ENCODE measurements at regions not wholly inside any gene's neighbourhood (a gene's known extent, or its start where the extent isn't known, plus 50 kb on each side); places are given as distances from the start of the nearest gene placed in this dataset.
"Not testable (repeated sequence)": the region's sequence is repeated elsewhere in the genome, so short reads cannot be mapped to it uniquely, and the experiment has no call there.

GRCh38 chr19:21617740-21618339 is 112.4 kb downstream of the ZNF429 start:
- H3K4me3 ChIP-seq (ENCODE audit: low read depth, low read length) = no peak overlapping the region
- TF ChIP-seq CTCF (IDR thresholded peaks at IDR 0.05; ENCODE audit: low read depth, low read length) = no peak

DNA sequence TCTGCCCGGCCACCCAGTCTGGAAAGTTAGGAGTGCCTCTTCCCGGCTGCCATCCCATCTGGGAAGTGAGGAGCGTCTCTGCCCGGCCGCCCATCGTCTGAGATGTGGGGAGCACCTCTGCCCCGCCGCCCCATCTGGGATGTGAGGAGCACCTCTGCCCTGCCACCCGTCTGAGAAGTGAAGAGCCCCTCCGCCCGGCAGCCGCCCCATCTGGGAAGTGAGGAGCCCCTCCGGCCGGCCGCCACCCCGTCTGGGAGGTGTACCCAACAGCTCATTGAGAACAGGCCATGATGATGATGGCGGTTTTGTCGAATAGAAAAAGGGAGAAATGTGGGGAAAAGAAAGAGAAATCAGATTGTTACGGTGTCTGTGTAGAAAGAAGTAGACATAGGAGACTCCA is 109.4 kb downstream of the ZNF429 start:
- H3K4me3 ChIP-seq (ENCODE audit: low read depth, low read length) = not testable (repeated sequence)

DNA sequence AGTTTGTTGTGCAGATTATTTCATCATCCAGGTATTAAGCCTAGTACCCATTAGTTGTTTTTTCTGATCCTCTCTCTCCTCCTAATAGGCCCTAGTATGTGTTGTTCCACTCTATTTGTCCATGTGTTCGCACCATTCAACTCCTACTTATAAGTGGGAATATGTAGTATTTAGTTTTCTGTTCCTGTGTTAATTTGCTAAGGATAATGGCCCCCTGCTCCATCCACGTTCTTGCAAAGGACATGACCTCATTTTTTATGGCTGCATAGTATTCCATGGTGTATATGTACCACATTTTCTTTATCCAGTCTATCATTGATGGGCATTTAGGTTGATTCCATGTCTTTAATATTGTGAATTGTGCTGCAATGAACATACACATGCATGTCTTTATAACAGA is 107.8 kb downstream of the ZNF429 start:
- H3K4me3 ChIP-seq (ENCODE audit: low read depth, low read length) = not testable (repeated sequence)

GRCh38 chr19:21612403-21612872 is 107.0 kb downstream of the ZNF429 start:
- no peak for TF ChIP-seq CTCF (IDR thresholded peaks at IDR 0.05; ENCODE audit: low read depth, low read length)

DNA sequence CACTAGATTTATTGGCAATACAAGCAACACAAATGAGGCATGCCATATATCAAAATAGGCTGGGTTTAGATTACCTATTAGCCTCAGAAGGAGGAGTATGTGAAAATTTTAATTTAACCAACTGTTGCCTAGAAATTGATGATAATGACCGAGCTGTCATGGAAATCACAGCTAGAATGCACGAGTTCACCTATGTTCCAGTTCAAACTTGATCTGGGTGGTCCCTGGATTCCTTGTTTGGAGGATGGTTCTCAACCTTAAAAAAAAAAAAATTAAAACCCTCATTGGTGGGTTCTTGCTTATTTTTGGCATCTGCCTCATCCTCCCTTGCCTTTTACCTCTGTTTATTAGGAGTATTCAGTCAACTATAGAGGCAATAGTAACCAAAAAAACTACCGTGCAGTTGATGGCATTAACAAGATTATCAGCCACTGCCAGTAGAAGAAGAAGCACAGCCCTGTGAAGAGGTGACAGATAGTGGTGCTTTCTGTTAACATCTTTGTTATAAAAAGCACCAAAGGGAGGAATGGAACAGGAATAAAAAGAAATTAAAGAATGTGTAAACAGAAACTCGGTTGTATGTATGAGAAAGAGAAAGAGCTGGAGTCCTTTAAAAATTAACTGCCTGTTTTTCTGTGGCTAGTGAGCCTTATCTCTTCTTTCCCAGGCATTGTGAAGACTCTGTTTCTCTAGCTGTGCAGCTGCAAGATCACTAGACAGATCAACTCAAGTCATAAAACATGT is 106.4 kb downstream of the ZNF429 start:
- H3K4me3 ChIP-seq (ENCODE audit: low read depth, low read length) = no peak overlapping the region

More at GRCh38 chr19:21612403-21612872, 107.0 kb downstream of the ZNF429 start:
- no peak overlapping the region for H3K4me3 ChIP-seq (ENCODE audit: low read depth, low read length)

DNA sequence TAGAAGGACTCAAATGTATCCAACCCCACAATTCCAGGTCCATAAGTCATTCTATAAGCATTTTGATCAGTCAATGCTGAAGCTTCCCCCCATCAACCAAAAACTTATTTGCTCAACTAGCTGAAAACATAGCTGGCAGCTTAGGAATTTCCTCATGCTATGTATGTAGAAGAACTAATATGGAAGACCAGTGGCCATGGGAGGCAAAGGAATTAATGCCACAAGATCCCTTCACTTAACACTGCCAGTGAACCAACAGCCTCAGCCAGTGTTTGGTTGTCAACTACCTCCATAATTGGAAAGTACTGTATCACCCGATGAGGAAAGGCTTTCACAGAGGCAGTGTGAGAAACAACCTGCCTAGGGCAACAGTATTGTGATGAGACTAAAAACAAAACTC is 105.4 kb downstream of the ZNF429 start:
- no peak for TF ChIP-seq CTCF (IDR thresholded peaks at IDR 0.05; ENCODE audit: low read depth, low read length)
- H3K4me3 ChIP-seq (ENCODE audit: low read depth, low read length) = no peak overlapping the region

More for the DNA sequence above, 106.4 kb downstream of the ZNF429 start:
- TF ChIP-seq CTCF (IDR thresholded peaks at IDR 0.05; ENCODE audit: low read depth, low read length) = no peak

- no peak overlapping the region for H3K4me3 ChIP-seq (ENCODE audit: low read depth, low read length)
- no peak for TF ChIP-seq CTCF (IDR thresholded peaks at IDR 0.05; ENCODE audit: low read depth, low read length)
Observed at GRCh38 chr19:21610341-21610740, 104.9 kb downstream of the ZNF429 start.

- TF ChIP-seq CTCF (IDR thresholded peaks at IDR 0.05; ENCODE audit: low read depth, low read length) = no peak
- H3K4me3 ChIP-seq (ENCODE audit: low read depth, low read length) = no peak overlapping the region
Observed at GRCh38 chr19:21608571-21608970, 103.2 kb downstream of the ZNF429 start.
